Astrocyte (in vitro differentiated cells and primary cell): ENCODE measurements at regions not wholly inside any gene's neighbourhood (a gene's known extent, or its start where the extent isn't known, plus 50 kb on each side); places are given as distances from the start of the nearest gene placed in this dataset.

Experiments
- EZH2 ChIP-seq: IDR thresholded peaks from 2 replicates; pipeline ENCODE4 v1.6.1; 2012; ENCODE audit warnings: mild to moderate bottlenecking, low read length, inconsistent platforms; ENCODE audit not compliant: insufficient read depth
- TF ChIP-seq, protein P1 (sequence below): IDR thresholded peaks from 2 replicates; pipeline ENCODE4 v1.5.1; 2011; ENCODE audit warnings: low read depth, mild to moderate bottlenecking, inconsistent platforms, low read length, moderate library complexity; ENCODE audit not compliant: insufficient read depth

DNA sequence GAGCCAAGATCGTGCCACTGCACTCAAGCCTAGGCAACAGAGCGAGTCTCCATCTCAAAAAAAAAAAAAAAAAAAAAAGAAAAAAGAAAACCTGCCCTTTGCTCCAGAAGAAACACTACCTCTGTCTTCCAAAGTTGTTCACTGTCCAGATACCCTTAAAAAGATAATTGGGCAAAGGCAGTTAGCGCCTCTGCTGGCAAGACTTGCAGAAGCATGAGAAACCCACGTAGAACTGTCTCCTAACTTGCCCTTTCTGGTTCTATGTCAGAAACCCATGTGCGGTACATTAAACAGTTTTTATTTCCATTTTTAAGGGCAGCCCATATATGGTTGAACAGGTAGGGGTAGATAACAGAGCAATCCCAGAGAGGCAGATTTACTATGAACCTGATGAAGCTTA, 1026.4 kb downstream of the ROBO2 start:
- TF ChIP-seq, protein P1, sequence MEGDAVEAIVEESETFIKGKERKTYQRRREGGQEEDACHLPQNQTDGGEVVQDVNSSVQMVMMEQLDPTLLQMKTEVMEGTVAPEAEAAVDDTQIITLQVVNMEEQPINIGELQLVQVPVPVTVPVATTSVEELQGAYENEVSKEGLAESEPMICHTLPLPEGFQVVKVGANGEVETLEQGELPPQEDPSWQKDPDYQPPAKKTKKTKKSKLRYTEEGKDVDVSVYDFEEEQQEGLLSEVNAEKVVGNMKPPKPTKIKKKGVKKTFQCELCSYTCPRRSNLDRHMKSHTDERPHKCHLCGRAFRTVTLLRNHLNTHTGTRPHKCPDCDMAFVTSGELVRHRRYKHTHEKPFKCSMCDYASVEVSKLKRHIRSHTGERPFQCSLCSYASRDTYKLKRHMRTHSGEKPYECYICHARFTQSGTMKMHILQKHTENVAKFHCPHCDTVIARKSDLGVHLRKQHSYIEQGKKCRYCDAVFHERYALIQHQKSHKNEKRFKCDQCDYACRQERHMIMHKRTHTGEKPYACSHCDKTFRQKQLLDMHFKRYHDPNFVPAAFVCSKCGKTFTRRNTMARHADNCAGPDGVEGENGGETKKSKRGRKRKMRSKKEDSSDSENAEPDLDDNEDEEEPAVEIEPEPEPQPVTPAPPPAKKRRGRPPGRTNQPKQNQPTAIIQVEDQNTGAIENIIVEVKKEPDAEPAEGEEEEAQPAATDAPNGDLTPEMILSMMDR, result no peak
- no peak for TF ChIP-seq EZH2
